ENCODE measurements at regions not wholly inside any gene's neighbourhood (a gene's known extent, or its start where the extent isn't known, plus 50 kb on each side); places are given as distances from the start of the nearest gene placed in this dataset.
"Not testable (repeated sequence)": the region's sequence is repeated elsewhere in the genome, so short reads cannot be mapped to it uniquely, and the experiment has no call there.

- H3K36me3 ChIP-seq (ENCODE audit: insufficient read depth in 1 of 2, low read depth in 1 of 2) = no peaks in the 10 kb centered on the region
- no peak for ATAC-seq
- H3K4me1 ChIP-seq = no peaks in the 10 kb centered on the region
- intact Hi-C loops (cut with DNase I) = no loop called here
- DNase-seq = peak in 1 of 2 donors; percentile 18
- TF ChIP-seq CTCF (IDR thresholded peaks at IDR 0.05) = no peak
- no peaks in the 10 kb centered on the region for H3K27me3 ChIP-seq (ENCODE audit: insufficient read depth in 3 of 3, low read length in 2 of 3)
- H3K27ac ChIP-seq = no peak overlapping the region
- H3K9me3 ChIP-seq = no peaks in the 10 kb centered on the region
- 91 to 93% (median 92%) methylated on average over 6 of the region's 6 CpGs for WGBS, 3 donors
- no peak overlapping the region for H3K4me3 ChIP-seq
These were observed 1446.8 kb downstream of the PCDH9 start for GRCh38 chr13:65783383-65783782.

- DNase-seq; intact Hi-C loops (cut with DNase I); ATAC-seq; H3K4me3 ChIP-seq; H3K4me1 ChIP-seq; H3K27ac ChIP-seq; H3K27me3 ChIP-seq (ENCODE audit: insufficient read depth in 3 of 3, low read length in 2 of 3); H3K36me3 ChIP-seq (ENCODE audit: insufficient read depth in 1 of 2, low read depth in 1 of 2): not testable (repeated sequence)
- H3K9me3 ChIP-seq = peaks cover 14% of the 10 kb centered on the region
- WGBS, 3 donors = 75 to 84% (median 78%) methylated on average over 6 of the region's 6 CpGs
These were observed 1458.3 kb downstream of the PCDH9 start for GRCh38 chr13:65771704-65772313.

- ATAC-seq (no peak), DNase-seq (no peak)
- Histone ChIP-seq H3K27ac (no peak overlapping the region), H3K9me3 (peaks cover 14% of the 10 kb centered on the region), H3K27me3 (ENCODE audit: insufficient read depth in 3 of 3, low read length in 2 of 3) (no peaks in the 10 kb centered on the region), H3K36me3 (ENCODE audit: insufficient read depth in 1 of 2, low read depth in 1 of 2) (no peaks in the 10 kb centered on the region), H3K4me3 (no peak overlapping the region), H3K4me1 (no peaks in the 10 kb centered on the region)
- TF ChIP-seq CTCF (IDR thresholded peaks at IDR 0.05) = no peak
- intact Hi-C loops (cut with DNase I) = no loop called here
- 77 to 83% (median 80%) methylated on average over 6 of the region's 6 CpGs for WGBS, 3 donors
These were observed 1461.6 kb downstream of the PCDH9 start for GRCh38 chr13:65768545-65768944.

GRCh38 chr13:65763811-65764210 is 1466.3 kb downstream of the PCDH9 start:
- 73 to 76% (median 74%) methylated on average over 4 of the region's 4 CpGs for WGBS, 3 donors

GRCh38 chr13:65762012-65762411 is 1468.1 kb downstream of the PCDH9 start:
- ATAC-seq = no peak
- no peak for DNase-seq
- no peaks in the 10 kb centered on the region for H3K36me3 ChIP-seq (ENCODE audit: insufficient read depth in 1 of 2, low read depth in 1 of 2)
- intact Hi-C loops (cut with DNase I) = no loop called here
- no peak for TF ChIP-seq CTCF (IDR thresholded peaks at IDR 0.05)
- no peak overlapping the region for H3K27ac ChIP-seq
- no peak overlapping the region for H3K4me3 ChIP-seq
- no peaks in the 10 kb centered on the region for H3K4me1 ChIP-seq
- no peaks in the 10 kb centered on the region for H3K27me3 ChIP-seq (ENCODE audit: insufficient read depth in 3 of 3, low read length in 2 of 3)
- no peaks in the 10 kb centered on the region for H3K9me3 ChIP-seq

More at GRCh38 chr13:65763811-65764210, 1466.3 kb downstream of the PCDH9 start:
- ATAC-seq (no peak), DNase-seq (no peak)
- intact Hi-C loops (cut with DNase I) = no loop called here
- no peaks in the 10 kb centered on the region for H3K4me1 ChIP-seq
- H3K27me3 ChIP-seq (ENCODE audit: insufficient read depth in 3 of 3, low read length in 2 of 3) = no peaks in the 10 kb centered on the region
- H3K36me3 ChIP-seq (ENCODE audit: insufficient read depth in 1 of 2, low read depth in 1 of 2) = no peaks in the 10 kb centered on the region
- TF ChIP-seq CTCF (IDR thresholded peaks at IDR 0.05) = no peak
- H3K27ac ChIP-seq = no peak overlapping the region
- H3K9me3 ChIP-seq = no peaks in the 10 kb centered on the region
- H3K4me3 ChIP-seq = no peak overlapping the region

All from psoas muscle (tissue), 7 donors.